ENCODE measurements at regions not wholly inside any gene's neighbourhood (a gene's known extent, or its start where the extent isn't known, plus 50 kb on each side); places are given as distances from the start of the nearest gene placed in this dataset.

DNA sequence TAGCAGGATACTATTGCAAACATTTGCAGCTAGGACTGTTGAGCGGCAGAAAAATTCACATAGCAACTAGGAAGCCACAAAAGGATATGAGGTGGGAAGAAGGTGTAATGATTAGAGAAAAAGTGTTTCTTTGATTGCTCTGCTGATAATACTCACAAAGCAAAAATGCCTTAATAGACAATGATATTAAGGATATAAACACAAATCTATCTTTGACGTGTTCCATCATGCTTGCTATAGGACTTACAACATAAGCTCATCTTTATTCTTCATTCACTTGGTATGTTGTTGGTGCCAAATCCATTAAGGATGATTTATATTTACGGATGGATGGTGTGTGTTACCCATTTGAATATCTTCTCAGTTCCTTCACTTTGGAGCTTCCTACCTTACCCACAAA, 309.3 kb downstream of the GPR37 start:
- ATAC-seq = no peak

More for the DNA sequence above, 309.3 kb downstream of the GPR37 start:
- no peak for FAIRE-seq
- Histone ChIP-seq H3K36me3 (ENCODE audit: control insufficient read depth, insufficient read depth, low read length) (no peaks in the 10 kb centered on the region), H3K4me2 (ENCODE audit: insufficient read depth, low read length) (no peak overlapping the region), H3K27me3 (ENCODE audit: control insufficient read depth in 2 of 2, insufficient read depth in 2 of 2, low read length in 2 of 2) (no peaks in the 10 kb centered on the region), H3K4me1 (replicated peaks in 1 of 2; ENCODE audit: control insufficient read depth in 2 of 2, insufficient read depth in 2 of 2, low read length in 2 of 2) (no peaks in the 10 kb centered on the region), H3K4me3 (no peak overlapping the region), H4K20me1 (replicated peaks; ENCODE audit: control insufficient read depth, insufficient read depth, low read length) (no peaks in the 10 kb centered on the region), H3K9me3 (replicated peaks; ENCODE audit: control insufficient read depth, insufficient read depth, low read depth, low read length) (no peaks in the 10 kb centered on the region; the same call in 1 of the 2 replicates), H3K27ac (ENCODE audit: extremely low read depth, low read depth, low read length) (no peak overlapping the region), H3K9me1 (ENCODE audit: control insufficient read depth, insufficient read depth, low read length) (no peaks in the 10 kb centered on the region), H3K79me2 (ENCODE audit: control insufficient read depth, insufficient read depth, low read length) (no peaks in the 10 kb centered on the region), H2AFZ (ENCODE audit: low read depth, low read length) (no peak overlapping the region), H3K9ac (ENCODE audit: insufficient read depth in 1 of 2, low read depth in 2 of 2, low read length in 2 of 2) (no peak overlapping the region)
- ChIA-PET CTCF (ENCODE audit: low intra/inter-chr PET ratio) (no interaction called here), POLR2A (no interaction called here)
- no TSS peak for BruUV-seq (replicated peaks)
- TF ChIP-seq ZKSCAN3 (CRISPR knock-in tag; IDR thresholded peaks at IDR 0.05) (no peak), ZNF398 (CRISPR knock-in tag; IDR thresholded peaks at IDR 0.05) (no peak), STAT5B (CRISPR knock-in tag; IDR thresholded peaks at IDR 0.05) (no peak), STAT6 (CRISPR knock-in tag; IDR thresholded peaks at IDR 0.05) (no peak), CAMTA2 (CRISPR knock-in tag; conservative IDR thresholded peaks at IDR 0.05) (no peak), WHSC1 (IDR thresholded peaks at IDR 0.05; ENCODE audit: low read length) (no peak), NCOR1 (IDR thresholded peaks at IDR 0.05) (no peak), THRAP3 (IDR thresholded peaks at IDR 0.05; ENCODE audit: borderline replicate concordance) (no peak)
- TF ChIP-seq, protein P1, sequence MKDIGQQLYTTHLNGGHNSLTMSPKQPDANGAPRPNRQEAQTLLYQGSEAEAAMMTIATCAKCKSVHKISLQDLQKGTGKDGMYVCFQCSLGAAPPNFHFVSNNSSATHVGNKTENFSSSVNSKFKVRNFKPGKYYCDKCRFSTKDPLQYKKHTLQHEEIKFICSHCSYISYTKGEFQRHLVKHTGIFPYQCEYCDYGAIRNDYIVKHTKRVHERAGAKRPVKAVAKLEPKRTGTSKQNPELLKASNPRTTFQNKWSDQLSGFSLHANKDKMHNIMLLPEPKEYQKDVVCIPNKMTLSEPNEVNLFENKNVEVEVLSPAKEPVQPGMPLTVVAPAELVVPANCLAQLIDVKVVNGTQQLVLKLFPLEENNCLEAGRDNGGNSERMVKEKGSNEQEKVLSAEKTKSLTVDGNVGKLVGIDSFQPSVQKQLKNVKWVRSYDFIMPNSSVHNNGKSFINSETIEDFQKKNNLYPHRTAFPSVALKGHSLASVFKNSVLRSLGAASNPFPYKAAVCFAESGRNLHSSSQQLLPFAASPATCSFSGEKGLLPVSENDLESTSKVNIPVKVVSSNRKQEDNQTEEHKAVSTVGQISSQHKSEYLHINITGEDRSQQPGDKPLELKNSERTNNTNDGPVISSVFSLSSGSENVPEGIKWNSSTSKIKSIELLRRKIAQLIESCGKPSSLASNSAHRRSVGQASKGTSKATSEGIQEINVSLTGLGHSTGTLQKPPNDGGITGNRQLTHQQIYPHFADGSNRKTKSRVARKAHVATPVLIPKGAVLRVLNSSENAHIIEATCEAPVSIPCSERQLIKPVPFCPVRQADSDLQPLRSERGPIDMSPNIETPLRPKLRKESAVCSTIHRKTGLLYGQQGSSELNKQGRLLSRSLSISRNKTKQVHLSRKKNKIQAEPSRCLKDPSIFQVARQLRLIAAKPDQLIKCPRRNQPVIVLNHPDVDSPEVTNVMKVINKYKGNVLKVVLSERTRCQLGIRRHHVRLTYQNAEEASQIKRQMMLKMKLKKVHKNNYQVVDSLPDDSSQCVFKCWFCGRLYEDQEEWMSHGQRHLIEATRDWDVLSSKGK (CRISPR knock-in tag; IDR thresholded peaks at IDR 0.05) = no peak
- TF ChIP-seq, protein P2, sequence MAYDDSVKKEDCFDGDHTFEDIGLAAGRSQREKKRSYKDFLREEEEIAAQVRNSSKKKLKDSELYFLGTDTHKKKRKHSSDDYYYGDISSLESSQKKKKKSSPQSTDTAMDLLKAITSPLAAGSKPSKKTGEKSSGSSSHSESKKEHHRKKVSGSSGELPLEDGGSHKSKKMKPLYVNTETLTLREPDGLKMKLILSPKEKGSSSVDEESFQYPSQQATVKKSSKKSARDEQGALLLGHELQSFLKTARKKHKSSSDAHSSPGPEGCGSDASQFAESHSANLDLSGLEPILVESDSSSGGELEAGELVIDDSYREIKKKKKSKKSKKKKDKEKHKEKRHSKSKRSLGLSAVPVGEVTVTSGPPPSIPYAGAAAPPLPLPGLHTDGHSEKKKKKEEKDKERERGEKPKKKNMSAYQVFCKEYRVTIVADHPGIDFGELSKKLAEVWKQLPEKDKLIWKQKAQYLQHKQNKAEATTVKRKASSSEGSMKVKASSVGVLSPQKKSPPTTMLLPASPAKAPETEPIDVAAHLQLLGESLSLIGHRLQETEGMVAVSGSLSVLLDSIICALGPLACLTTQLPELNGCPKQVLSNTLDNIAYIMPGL (CRISPR knock-in tag; IDR thresholded peaks at IDR 0.05) = no peak
- no peak for DNase-seq (ENCODE audit: extremely low read depth in 1 of 4, low spot score in 3 of 4)
- WGBS (ENCODE audit: insufficient coverage, low coverage, missing lambda C conversion rate) = 5% methylated on average over 3 of the region's 3 CpGs
- intact Hi-C loops (cut with micrococcal nuclease) = no loop called here
- in situ Hi-C loops (cut with MboI) = no loop called here

All from K562 (cell line).